K562 (cell line): ENCODE measurements at regions not wholly inside any gene's neighbourhood (a gene's known extent, or its start where the extent isn't known, plus 50 kb on each side); places are given as distances from the start of the nearest gene placed in this dataset.

Experiments
- CBX5 ChIP-seq: IDR thresholded peaks from 2 replicates; pipeline ENCODE4 v1.6.1; 2014; ENCODE audit warnings: low read depth, borderline replicate concordance
- CC2D1A ChIP-seq: fragments of 450-650 bp; IDR thresholded peaks from 2 replicates; pipeline ENCODE4 v1.6.1; 2017; ENCODE audit warnings: mild to moderate bottlenecking
- HDAC2 ChIP-seq: fragments of 450-650 bp; IDR thresholded peaks from 2 replicates; pipeline ENCODE4 v1.6.1; 2016; ENCODE audit warnings: mild to moderate bottlenecking
- HLTF ChIP-seq: fragments of 450-650 bp; IDR thresholded peaks from 2 replicates; pipeline ENCODE4 v1.6.1; 2016
- LCOR ChIP-seq: sonication (generic); formaldehyde crosslinking; IDR thresholded peaks from 2 replicates; pipeline ENCODE4 v1.8.0; 2022; ENCODE audit warnings: mild to moderate bottlenecking, missing genetic modification reagents
- MBD2 ChIP-seq: sonication (generic); IDR thresholded peaks from 2 replicates; pipeline ENCODE4 v1.6.1; 2016; ENCODE audit warnings: low read depth, borderline replicate concordance
- MCM3 ChIP-seq: fragments of 450-650 bp; IDR thresholded peaks from 2 replicates; pipeline ENCODE4 v1.6.1; 2016
- NKRF ChIP-seq: fragments of 450-650 bp; IDR thresholded peaks from 2 replicates; pipeline ENCODE4 v1.6.1; 2016; ENCODE audit warnings: borderline replicate concordance
- RBFOX2 ChIP-seq: fragments of 200-400 bp; formaldehyde crosslinking; IDR thresholded peaks from 2 replicates; pipeline ENCODE4 v1.6.1; 2017; ENCODE audit warnings: low read depth, mild to moderate bottlenecking, low read length, moderate library complexity
- SMARCC2 ChIP-seq: fragments of 450-650 bp; IDR thresholded peaks from 2 replicates; pipeline ENCODE4 v1.6.1; 2017; ENCODE audit warnings: antibody characterized with exemption, moderate library complexity, mild to moderate bottlenecking, low read depth
- SNIP1 ChIP-seq: fragments of 450-650 bp; IDR thresholded peaks from 2 replicates; pipeline ENCODE4 v1.7.1; 2017; ENCODE audit warnings: low read depth, mild to moderate bottlenecking
- SRSF3 ChIP-seq: fragments of 200-400 bp; formaldehyde crosslinking; IDR thresholded peaks from 2 replicates; pipeline ENCODE4 v1.6.1; 2016; ENCODE audit warnings: mild to moderate bottlenecking, low read length, moderate library complexity; ENCODE audit not compliant: insufficient read depth
- TFAM ChIP-seq: fragments of 250-450 bp; sonication (Bioruptor Pico); conservative IDR thresholded peaks from 2 replicates; pipeline ENCODE4 v1.5.0; 2021; ENCODE audit warnings: mild to moderate bottlenecking, moderate library complexity
- ZNF551 ChIP-seq: fragments of 250-450 bp; sonication (Bioruptor Pico); IDR thresholded peaks from 2 replicates; pipeline ENCODE4 v1.5.0; 2021; ENCODE audit warnings: mild to moderate bottlenecking, moderate library complexity
- TF ChIP-seq, protein P1 (sequence below), 2 experiments: fragments of 450-650 bp in 1 of 2; IDR thresholded peaks; 2 replicates each; pipeline ENCODE4 v1.6.1; 2011 to 2017; ENCODE audit warnings: low read depth in 2 of 2, antibody characterized with exemption in 1 of 2, borderline replicate concordance in 1 of 2, low read length in 1 of 2, mild to moderate bottlenecking in 1 of 2, mixed read lengths in 1 of 2; ENCODE audit not compliant: control insufficient read depth in 1 of 2
- TF ChIP-seq, protein P2 (sequence below): fragments of 450-650 bp; IDR thresholded peaks from 2 replicates; pipeline ENCODE4 v1.6.1; 2016
- TF ChIP-seq, protein P3 (sequence below), 2 experiments: fragments of 200-800 bp in 1 of 2; sonication (Bioruptor generic) in 1 of 2; sonication (generic) in 1 of 2; formaldehyde crosslinking in 1 of 2; IDR thresholded peaks in 1 of 2; conservative IDR thresholded peaks in 1 of 2; 2 replicates each; pipeline versions ENCODE4 v1.5.0 to v1.6.1; 2016 to 2020; ENCODE audit warnings: missing compliant biosample characterization in 1 of 2, missing genetic modification characterization in 1 of 2, missing genetic modification reagents in 1 of 2
- TF ChIP-seq, protein P4 (sequence below): fragments of 450-650 bp; formaldehyde crosslinking; IDR thresholded peaks from 2 replicates; pipeline ENCODE4 v1.4.0; 2020; ENCODE audit warnings: mild to moderate bottlenecking, moderate library complexity

DNA sequence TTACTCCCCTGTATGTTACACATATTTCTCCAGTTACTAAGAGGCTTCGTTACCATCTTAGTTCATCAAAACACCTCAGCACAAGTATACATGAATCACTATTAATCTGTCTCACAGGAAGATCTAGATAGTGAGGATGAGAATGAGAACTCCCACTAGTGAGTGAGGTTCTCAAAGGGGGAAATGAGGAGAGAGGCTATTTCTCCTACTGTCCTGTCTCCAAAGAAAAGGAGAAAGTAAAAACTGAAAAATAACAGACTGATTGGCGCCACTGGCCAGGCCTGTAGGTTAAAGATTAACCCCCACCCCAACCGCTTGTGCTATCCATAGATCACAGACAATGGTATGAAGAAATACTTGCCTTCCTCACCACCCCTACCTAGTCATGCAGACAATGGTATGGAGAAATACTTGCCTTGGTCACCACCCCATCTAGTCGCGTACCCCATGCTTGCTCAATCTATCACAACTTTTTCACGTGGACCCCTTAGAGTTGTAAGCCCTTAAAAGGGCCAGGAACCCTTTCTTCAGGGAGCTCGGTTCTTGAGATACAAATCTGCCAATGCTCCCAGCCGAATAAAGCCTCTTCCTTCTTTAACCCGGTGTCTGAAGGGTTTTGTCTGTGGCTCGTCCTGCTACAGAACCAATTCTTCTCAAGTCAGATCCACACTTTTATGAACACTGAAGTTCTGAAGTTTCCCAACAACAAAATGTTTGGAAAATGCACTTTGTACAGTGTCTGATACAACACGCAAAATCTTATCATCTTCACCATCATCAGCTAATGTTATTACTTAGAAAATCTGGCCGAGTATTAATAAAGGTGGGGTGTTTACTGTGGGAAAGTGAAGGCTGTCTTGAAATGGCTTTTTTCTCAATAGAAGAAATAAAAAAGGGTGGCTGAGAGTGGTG, 598.1 kb downstream of the UQCRFS1 start (continued):
- TF ChIP-seq SRSF3 (no peak), NKRF (no peak), RBFOX2 (peak; percentile 44; the same call in 1 of the 2 replicates), CC2D1A (peak; percentile 64; the same call in 1 of the 2 replicates), SMARCC2 (no peak), CBX5 (peak; percentile 59; the same call in 1 of the 2 replicates), MCM3 (no peak), TFAM (CRISPR knock-in tag) (no peak), LCOR (CRISPR knock-in tag) (peak; percentile 75; the same call in 1 of the 2 replicates), ZNF551 (CRISPR knock-in tag) (0 out of 2 replicates have a peak, but pooled peaks have one; percentile 40), HDAC2 (no peak), SNIP1 (peak; percentile 60), HLTF (peak; percentile 66; the same call in 1 of the 2 replicates), MBD2 (no peak)
- TF ChIP-seq, protein P1, sequence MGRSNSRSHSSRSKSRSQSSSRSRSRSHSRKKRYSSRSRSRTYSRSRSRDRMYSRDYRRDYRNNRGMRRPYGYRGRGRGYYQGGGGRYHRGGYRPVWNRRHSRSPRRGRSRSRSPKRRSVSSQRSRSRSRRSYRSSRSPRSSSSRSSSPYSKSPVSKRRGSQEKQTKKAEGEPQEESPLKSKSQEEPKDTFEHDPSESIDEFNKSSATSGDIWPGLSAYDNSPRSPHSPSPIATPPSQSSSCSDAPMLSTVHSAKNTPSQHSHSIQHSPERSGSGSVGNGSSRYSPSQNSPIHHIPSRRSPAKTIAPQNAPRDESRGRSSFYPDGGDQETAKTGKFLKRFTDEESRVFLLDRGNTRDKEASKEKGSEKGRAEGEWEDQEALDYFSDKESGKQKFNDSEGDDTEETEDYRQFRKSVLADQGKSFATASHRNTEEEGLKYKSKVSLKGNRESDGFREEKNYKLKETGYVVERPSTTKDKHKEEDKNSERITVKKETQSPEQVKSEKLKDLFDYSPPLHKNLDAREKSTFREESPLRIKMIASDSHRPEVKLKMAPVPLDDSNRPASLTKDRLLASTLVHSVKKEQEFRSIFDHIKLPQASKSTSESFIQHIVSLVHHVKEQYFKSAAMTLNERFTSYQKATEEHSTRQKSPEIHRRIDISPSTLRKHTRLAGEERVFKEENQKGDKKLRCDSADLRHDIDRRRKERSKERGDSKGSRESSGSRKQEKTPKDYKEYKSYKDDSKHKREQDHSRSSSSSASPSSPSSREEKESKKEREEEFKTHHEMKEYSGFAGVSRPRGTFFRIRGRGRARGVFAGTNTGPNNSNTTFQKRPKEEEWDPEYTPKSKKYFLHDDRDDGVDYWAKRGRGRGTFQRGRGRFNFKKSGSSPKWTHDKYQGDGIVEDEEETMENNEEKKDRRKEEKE (IDR thresholded peaks at IDR 0.05; ENCODE audit: borderline replicate concordance in 1 of 2, control insufficient read depth in 1 of 2, low read depth in 2 of 2, low read length in 1 of 2) = 0 out of 4 replicates have a peak, but pooled peaks of 1 of the 2 experiments have one; percentile 25
- TF ChIP-seq, protein P2, sequence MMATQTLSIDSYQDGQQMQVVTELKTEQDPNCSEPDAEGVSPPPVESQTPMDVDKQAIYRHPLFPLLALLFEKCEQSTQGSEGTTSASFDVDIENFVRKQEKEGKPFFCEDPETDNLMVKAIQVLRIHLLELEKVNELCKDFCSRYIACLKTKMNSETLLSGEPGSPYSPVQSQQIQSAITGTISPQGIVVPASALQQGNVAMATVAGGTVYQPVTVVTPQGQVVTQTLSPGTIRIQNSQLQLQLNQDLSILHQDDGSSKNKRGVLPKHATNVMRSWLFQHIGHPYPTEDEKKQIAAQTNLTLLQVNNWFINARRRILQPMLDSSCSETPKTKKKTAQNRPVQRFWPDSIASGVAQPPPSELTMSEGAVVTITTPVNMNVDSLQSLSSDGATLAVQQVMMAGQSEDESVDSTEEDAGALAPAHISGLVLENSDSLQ = no peak
- TF ChIP-seq, protein P3, sequence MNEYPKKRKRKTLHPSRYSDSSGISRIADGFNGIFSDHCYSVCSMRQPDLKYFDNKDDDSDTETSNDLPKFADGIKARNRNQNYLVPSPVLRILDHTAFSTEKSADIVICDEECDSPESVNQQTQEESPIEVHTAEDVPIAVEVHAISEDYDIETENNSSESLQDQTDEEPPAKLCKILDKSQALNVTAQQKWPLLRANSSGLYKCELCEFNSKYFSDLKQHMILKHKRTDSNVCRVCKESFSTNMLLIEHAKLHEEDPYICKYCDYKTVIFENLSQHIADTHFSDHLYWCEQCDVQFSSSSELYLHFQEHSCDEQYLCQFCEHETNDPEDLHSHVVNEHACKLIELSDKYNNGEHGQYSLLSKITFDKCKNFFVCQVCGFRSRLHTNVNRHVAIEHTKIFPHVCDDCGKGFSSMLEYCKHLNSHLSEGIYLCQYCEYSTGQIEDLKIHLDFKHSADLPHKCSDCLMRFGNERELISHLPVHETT (CRISPR knock-in tag; conservative IDR thresholded peaks at IDR 0.05 in 1 of 2, IDR thresholded peaks at IDR 0.05 in 1 of 2) = peak in 1 of 2 experiments; percentile 17; a peak in 1 of 4 replicates
- TF ChIP-seq, protein P4, sequence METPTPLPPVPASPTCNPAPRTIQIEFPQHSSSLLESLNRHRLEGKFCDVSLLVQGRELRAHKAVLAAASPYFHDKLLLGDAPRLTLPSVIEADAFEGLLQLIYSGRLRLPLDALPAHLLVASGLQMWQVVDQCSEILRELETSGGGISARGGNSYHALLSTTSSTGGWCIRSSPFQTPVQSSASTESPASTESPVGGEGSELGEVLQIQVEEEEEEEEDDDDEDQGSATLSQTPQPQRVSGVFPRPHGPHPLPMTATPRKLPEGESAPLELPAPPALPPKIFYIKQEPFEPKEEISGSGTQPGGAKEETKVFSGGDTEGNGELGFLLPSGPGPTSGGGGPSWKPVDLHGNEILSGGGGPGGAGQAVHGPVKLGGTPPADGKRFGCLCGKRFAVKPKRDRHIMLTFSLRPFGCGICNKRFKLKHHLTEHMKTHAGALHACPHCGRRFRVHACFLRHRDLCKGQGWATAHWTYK = peak; percentile 48; the same call in 1 of the 2 replicates
